Activated T-helper 2 cell treated with anti-CD3 and anti-CD28 coated beads, Interferon-gamma antibody, Interleukin-2, Interleukin-4, amounts not matched to agents 10 μg/mL and 5 μg/mL and 100 μg/mL, durations not matched to agents 14 hours and 24 hours and 36 hours (primary cell): ENCODE measurements at regions not wholly inside any gene's neighbourhood (a gene's known extent, or its start where the extent isn't known, plus 50 kb on each side); places are given as distances from the start of the nearest gene placed in this dataset.

ENCODE experiments used
- DNase-seq: peaks from one replicate; pipeline ENCODE4 v3.0.0; 2021; ENCODE audit warnings: low spot score
- H3K27ac Mint-ChIP-seq: one replicate; pipeline ENCODE4 v1.8.0; 2021; ENCODE audit warnings: mixed read lengths
- H3K27me3 Mint-ChIP-seq: one replicate; pipeline ENCODE4 v1.8.0; 2021; ENCODE audit warnings: low read depth, mixed read lengths
- H3K36me3 Mint-ChIP-seq: one replicate; pipeline ENCODE4 v1.8.0; 2021; ENCODE audit warnings: low read depth, mixed read lengths
- H3K4me1 Mint-ChIP-seq: one replicate; pipeline ENCODE4 v1.8.0; 2021; ENCODE audit warnings: low read depth, mixed read lengths
- H3K4me3 Mint-ChIP-seq: one replicate; pipeline ENCODE4 v1.8.0; 2021; ENCODE audit warnings: low read depth, mild to moderate bottlenecking, moderate library complexity, mixed read lengths
- H3K9me3 Mint-ChIP-seq: one replicate; pipeline ENCODE4 v1.8.0; 2021; ENCODE audit warnings: mixed read lengths
- intact Hi-C: fragments of 100-400 bp; cut with micrococcal nuclease; formaldehyde crosslinking; loops from one replicate; pipeline ENCODE4 v1.15.1; 2023

DNA sequence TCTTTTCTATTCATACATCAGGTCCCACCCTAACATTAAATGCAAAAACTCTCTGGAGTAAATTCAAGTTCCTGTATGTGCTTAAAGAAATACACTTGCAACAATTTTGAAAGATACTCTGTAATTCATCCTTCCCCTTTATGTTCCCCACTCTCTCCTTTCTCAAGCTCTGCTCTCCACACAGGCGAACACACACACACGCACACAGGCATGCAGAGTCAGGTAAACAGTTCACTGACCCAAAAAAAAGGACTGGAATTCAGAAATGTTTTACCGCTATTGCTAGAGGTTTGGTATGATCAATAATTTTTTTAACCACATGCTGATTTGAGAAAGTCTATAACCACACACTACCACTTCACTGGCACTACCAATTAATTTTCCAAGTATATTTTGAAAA lies 152.4 kb upstream of the TMCC3 start:
- intact Hi-C loops: no loop called here
- Mint-ChIP-seq H3K4me3 (no peak overlapping the region), H3K27ac (no peak overlapping the region), H3K9me3 (no peaks in the 10 kb centered on the region), H3K36me3 (no peaks in the 10 kb centered on the region), H3K4me1 (no peaks in the 10 kb centered on the region), H3K27me3 (no peaks in the 10 kb centered on the region)
- DNase-seq: no peak

DNA sequence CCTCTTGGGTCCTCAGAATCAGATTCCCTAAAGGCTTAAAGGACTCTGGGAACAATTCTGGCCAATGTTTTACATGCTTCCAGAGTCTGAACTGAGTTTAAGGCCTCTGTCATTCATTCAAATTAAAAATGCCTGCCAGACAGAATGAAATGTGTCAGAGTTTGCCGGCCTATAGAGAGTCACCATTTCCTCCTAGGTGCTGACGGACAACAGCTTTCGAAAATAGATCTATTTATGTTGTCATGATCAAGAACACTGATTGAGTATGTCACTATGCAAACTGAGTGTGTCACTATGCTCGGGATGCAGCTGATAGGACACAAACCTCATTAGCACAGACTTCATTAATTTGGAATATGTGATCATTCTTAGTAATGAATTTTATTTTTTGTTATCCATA lies 151.4 kb upstream of the TMCC3 start:
- intact Hi-C loops: no loop called here
- Mint-ChIP-seq H3K9me3 (no peaks in the 10 kb centered on the region), H3K27ac (no peak overlapping the region), H3K36me3 (no peaks in the 10 kb centered on the region), H3K27me3 (no peaks in the 10 kb centered on the region), H3K4me3 (no peak overlapping the region), H3K4me1 (no peaks in the 10 kb centered on the region)
- DNase-seq: no peak

- Mint-ChIP-seq H3K27ac (no peak overlapping the region), H3K36me3 (no peaks in the 10 kb centered on the region), H3K4me3 (no peak overlapping the region), H3K4me1 (no peaks in the 10 kb centered on the region), H3K27me3 (no peaks in the 10 kb centered on the region), H3K9me3 (no peaks in the 10 kb centered on the region)
- intact Hi-C loops: no loop called here
- no peak for DNase-seq
Observed at GRCh38 chr12:94799136-94799535, 148.8 kb upstream of the TMCC3 start.

GRCh38 chr12:94798113-94798512 lies 147.8 kb upstream of the TMCC3 start:
- H3K4me3 Mint-ChIP-seq: no peak overlapping the region
- no peaks in the 10 kb centered on the region for H3K9me3 Mint-ChIP-seq
- no peaks in the 10 kb centered on the region for H3K27me3 Mint-ChIP-seq
- DNase-seq: no peak
- H3K27ac Mint-ChIP-seq: no peak overlapping the region
- H3K4me1 Mint-ChIP-seq: no peaks in the 10 kb centered on the region
- no peaks in the 10 kb centered on the region for H3K36me3 Mint-ChIP-seq
- intact Hi-C loops: no loop called here

DNA sequence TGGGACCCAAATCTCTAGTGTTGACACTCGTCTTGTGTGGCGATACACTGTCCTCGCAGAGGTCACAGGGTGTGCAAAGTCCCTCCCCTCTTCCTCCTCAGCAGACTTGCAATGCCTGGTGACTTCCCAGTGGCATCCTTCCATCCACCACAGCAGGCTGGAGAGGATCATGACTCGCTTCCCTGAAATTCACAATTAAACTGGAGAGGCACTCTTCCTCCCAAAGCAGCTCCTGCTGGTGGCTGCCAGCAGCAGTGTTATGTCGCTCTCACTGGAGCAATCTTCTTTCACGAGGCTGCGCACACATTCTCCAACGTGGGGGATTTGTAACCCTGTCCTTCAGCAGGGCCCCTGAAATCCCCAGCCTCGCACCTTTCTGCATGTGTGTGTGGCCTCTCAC lies 145.2 kb upstream of the TMCC3 start:
- H3K4me1 Mint-ChIP-seq: no peaks in the 10 kb centered on the region
- H3K27ac Mint-ChIP-seq: no peak overlapping the region
- intact Hi-C loops: no loop called here
- H3K9me3 Mint-ChIP-seq: no peaks in the 10 kb centered on the region
- H3K36me3 Mint-ChIP-seq: no peaks in the 10 kb centered on the region
- no peak overlapping the region for H3K4me3 Mint-ChIP-seq
- H3K27me3 Mint-ChIP-seq: no peaks in the 10 kb centered on the region
- DNase-seq: no peak

- no peaks in the 10 kb centered on the region for H3K4me1 Mint-ChIP-seq
- H3K27me3 Mint-ChIP-seq: no peaks in the 10 kb centered on the region
- H3K9me3 Mint-ChIP-seq: no peaks in the 10 kb centered on the region
- intact Hi-C loops: no loop called here
- H3K4me3 Mint-ChIP-seq: no peak overlapping the region
- H3K27ac Mint-ChIP-seq: no peak overlapping the region
- no peaks in the 10 kb centered on the region for H3K36me3 Mint-ChIP-seq
- no peak for DNase-seq
Observed at GRCh38 chr12:94795044-94795443, 144.7 kb upstream of the TMCC3 start.

- DNase-seq: no peak
- no peaks in the 10 kb centered on the region for H3K36me3 Mint-ChIP-seq
- H3K27ac Mint-ChIP-seq: no peak overlapping the region
- no peaks in the 10 kb centered on the region for H3K9me3 Mint-ChIP-seq
- intact Hi-C loops: no loop called here
- H3K4me3 Mint-ChIP-seq: no peak overlapping the region
- no peaks in the 10 kb centered on the region for H3K27me3 Mint-ChIP-seq
- no peaks in the 10 kb centered on the region for H3K4me1 Mint-ChIP-seq
Observed at GRCh38 chr12:94793191-94793595, 142.8 kb upstream of the TMCC3 start.

- intact Hi-C loops: no loop called here
- Mint-ChIP-seq H3K27me3 (no peaks in the 10 kb centered on the region), H3K4me3 (no peak overlapping the region), H3K9me3 (no peaks in the 10 kb centered on the region), H3K36me3 (no peaks in the 10 kb centered on the region), H3K4me1 (no peaks in the 10 kb centered on the region), H3K27ac (no peak overlapping the region)
- DNase-seq: no peak
Observed at GRCh38 chr12:94792693-94793092, 142.3 kb upstream of the TMCC3 start.

DNA sequence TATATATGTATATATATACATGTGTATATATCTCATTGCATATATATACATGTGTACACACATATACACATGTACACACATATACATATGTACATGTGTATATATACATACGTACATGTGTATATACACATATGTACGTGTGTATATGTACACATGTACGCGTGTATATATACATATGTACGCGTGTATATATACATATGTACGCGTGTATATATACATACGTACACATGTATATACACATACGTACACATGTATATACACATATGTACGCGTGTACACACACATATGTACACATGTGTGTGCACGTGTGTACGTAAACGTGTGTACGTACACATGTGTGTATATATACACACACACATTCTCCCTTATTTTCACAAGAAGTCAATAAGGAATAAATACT lies 141.6 kb upstream of the TMCC3 start:
- no peak for DNase-seq
- Mint-ChIP-seq H3K9me3 (no peaks in the 10 kb centered on the region), H3K27ac (no peak overlapping the region), H3K4me3 (no peak overlapping the region), H3K36me3 (no peaks in the 10 kb centered on the region), H3K4me1 (no peaks in the 10 kb centered on the region), H3K27me3 (no peaks in the 10 kb centered on the region)
- intact Hi-C loops: no loop called here

GRCh38 chr12:94790825-94791224 lies 140.5 kb upstream of the TMCC3 start:
- DNase-seq: no peak
- Mint-ChIP-seq H3K27ac (no peak overlapping the region), H3K4me3 (no peak overlapping the region), H3K36me3 (no peaks in the 10 kb centered on the region), H3K27me3 (no peaks in the 10 kb centered on the region), H3K4me1 (no peaks in the 10 kb centered on the region), H3K9me3 (no peaks in the 10 kb centered on the region)
- intact Hi-C loops: no loop called here

GRCh38 chr12:94790370-94790769 lies 140.0 kb upstream of the TMCC3 start:
- Mint-ChIP-seq H3K27me3 (no peaks in the 10 kb centered on the region), H3K4me1 (no peaks in the 10 kb centered on the region), H3K27ac (no peak overlapping the region), H3K36me3 (no peaks in the 10 kb centered on the region), H3K9me3 (no peaks in the 10 kb centered on the region), H3K4me3 (no peak overlapping the region)
- DNase-seq: no peak
- intact Hi-C loops: no loop called here

DNA sequence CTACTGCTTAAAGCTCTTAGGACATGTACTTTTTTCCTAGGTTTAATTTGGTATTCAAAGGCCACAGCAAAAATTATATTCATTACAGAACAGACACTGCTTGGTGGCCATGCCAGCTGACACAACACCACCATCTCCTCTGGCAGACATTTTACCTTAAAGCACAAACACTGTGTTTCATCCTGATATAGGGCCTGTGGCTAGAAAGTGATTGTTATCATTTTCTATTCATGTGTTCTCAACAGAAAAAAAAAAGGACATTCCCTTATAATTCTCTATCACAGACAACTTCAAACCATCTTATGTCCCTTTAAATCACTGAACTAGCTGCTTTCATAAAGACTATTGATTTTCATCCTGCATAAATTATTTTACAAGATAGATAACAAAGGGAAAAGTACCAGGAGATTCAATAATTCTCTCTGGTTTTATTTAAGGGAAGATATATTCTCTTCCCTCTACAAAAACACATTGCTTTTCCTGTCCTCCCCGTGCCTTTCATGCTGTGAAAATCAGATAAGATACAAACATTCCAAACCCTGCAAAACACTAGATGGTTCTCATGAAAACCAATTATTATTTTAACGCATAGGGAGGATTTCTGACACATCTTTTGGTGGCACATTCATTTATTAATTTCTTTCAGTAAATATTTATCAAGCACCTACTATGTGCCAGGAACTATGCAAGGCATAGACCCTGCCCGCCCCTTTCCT lies 139.3 kb upstream of the TMCC3 start:
- DNase-seq: no peak
- intact Hi-C loops: no loop called here
- Mint-ChIP-seq H3K9me3 (no peaks in the 10 kb centered on the region), H3K27ac (no peak overlapping the region), H3K4me3 (no peak overlapping the region), H3K4me1 (no peaks in the 10 kb centered on the region), H3K36me3 (no peaks in the 10 kb centered on the region), H3K27me3 (no peaks in the 10 kb centered on the region)

GRCh38 chr12:94788298-94788697 lies 137.9 kb upstream of the TMCC3 start:
- intact Hi-C loops: no loop called here
- no peaks in the 10 kb centered on the region for H3K4me1 Mint-ChIP-seq
- H3K9me3 Mint-ChIP-seq: no peaks in the 10 kb centered on the region
- no peak overlapping the region for H3K4me3 Mint-ChIP-seq
- no peak overlapping the region for H3K27ac Mint-ChIP-seq
- H3K27me3 Mint-ChIP-seq: peaks cover 4% of the 10 kb centered on the region
- no peaks in the 10 kb centered on the region for H3K36me3 Mint-ChIP-seq
- no peak for DNase-seq

DNA sequence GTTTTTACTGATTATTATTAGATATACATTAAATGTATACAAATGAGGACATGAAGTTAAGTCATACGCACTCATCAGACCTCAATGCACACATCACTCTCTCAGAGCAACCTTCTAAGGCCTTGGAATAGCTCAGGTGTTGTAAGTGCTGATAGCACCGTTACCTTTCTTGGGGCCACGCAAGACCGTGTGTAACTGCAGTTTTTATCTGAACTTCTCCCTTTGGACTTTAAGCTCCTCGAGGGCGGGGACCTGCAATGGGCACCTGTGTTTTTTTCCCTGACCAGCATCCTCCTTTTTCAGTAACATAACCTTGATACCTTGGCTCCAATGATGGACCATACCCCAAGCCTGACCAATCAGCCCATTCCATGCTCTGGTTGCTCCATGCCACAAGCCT lies 136.5 kb upstream of the TMCC3 start:
- no peaks in the 10 kb centered on the region for H3K4me1 Mint-ChIP-seq

More for the DNA sequence above, 136.5 kb upstream of the TMCC3 start:
- Mint-ChIP-seq H3K4me3 (no peak overlapping the region), H3K27ac (no peak overlapping the region), H3K27me3 (peaks cover 4% of the 10 kb centered on the region), H3K36me3 (no peaks in the 10 kb centered on the region), H3K9me3 (no peaks in the 10 kb centered on the region)
- no peak for DNase-seq
- intact Hi-C loops: no loop called here
